ENCODE measurements at regions not wholly inside any gene's neighbourhood (a gene's known extent, or its start where the extent isn't known, plus 50 kb on each side); places are given as distances from the start of the nearest gene placed in this dataset.

- no peak for TF ChIP-seq EZH2 (IDR thresholded peaks at IDR 0.05; ENCODE audit: low read depth, unreplicated experiment)
- TF ChIP-seq CTCF (conservative IDR thresholded peaks at IDR 0.05; ENCODE audit: low read depth in 2 of 2) = no peak
- no peak for TF ChIP-seq REST (IDR thresholded peaks at IDR 0.05; ENCODE audit: unreplicated experiment)
- no peak for TF ChIP-seq ETS1 (IDR thresholded peaks at IDR 0.05)
- TF ChIP-seq ZNF462 (CRISPR knock-in tag; IDR thresholded peaks at IDR 0.05) = no peak
- TF ChIP-seq EZH2phosphoT487 (IDR thresholded peaks at IDR 0.05; ENCODE audit: unreplicated experiment) = no peak
- TF ChIP-seq POLR2AphosphoS5 (IDR thresholded peaks at IDR 0.05; ENCODE audit: low read depth) = no peak
- TF ChIP-seq CREB1 (CRISPR knock-in tag; IDR thresholded peaks at IDR 0.05; ENCODE audit: low read depth) = no peak
- TF ChIP-seq ZNF114 (CRISPR knock-in tag; IDR thresholded peaks at IDR 0.05) = no peak
- no peak for TF ChIP-seq STAT1 (IDR thresholded peaks at IDR 0.05; ENCODE audit: unreplicated experiment)
- no peak for TF ChIP-seq JUNB (IDR thresholded peaks at IDR 0.05; ENCODE audit: unreplicated experiment)
Observed at GRCh38 chr7:34222316-34222715, 317.0 kb downstream of the BMPER start.

Data from GM23338 (cell line).